Ovary (tissue), 7 donors: ENCODE measurements at regions not wholly inside any gene's neighbourhood (a gene's known extent, or its start where the extent isn't known, plus 50 kb on each side); places are given as distances from the start of the nearest gene placed in this dataset.

ENCODE experiments used
- DNase-seq, 5 donors: peaks; one replicate each; pipeline ENCODE4 v3.0.0-alpha.2; 2019 to 2020
- H3K27ac ChIP-seq, 2 donors: fragments of 200-600 bp; one replicate each; pipeline versions ENCODE4 v1.5.1 to v1.8.0; 2019 to 2022
- H3K27me3 ChIP-seq: fragments of 200-600 bp; one replicate; pipeline ENCODE4 v1.8.0; 2022
- H3K36me3 ChIP-seq: fragments of 200-600 bp; sonication (generic); one replicate; pipeline ENCODE4 v1.5.1; 2019
- H3K4me1 ChIP-seq: one replicate; pipeline ENCODE4 v1.8.1; 2013; ENCODE audit warnings: mild to moderate bottlenecking, moderate library complexity; ENCODE audit not compliant: insufficient read depth
- H3K4me3 ChIP-seq: fragments of 200-600 bp; sonication (generic); one replicate; pipeline ENCODE4 v1.5.1; 2017
- H3K9me3 ChIP-seq, 2 donors: fragments of 200-600 bp in 1 of 2; sonication (generic) in 1 of 2; one replicate each; pipeline versions ENCODE4 v1.5.1 to v1.8.1; 2013 to 2019; ENCODE audit warnings: mild to moderate bottlenecking in 1 of 2, moderate library complexity in 1 of 2
- CTCF ChIP-seq, 3 donors: fragments of 450-650 bp in 2 of 3; fragments of 200-600 bp in 1 of 3; IDR thresholded peaks; one replicate each; pipeline versions ENCODE4 v1.5.1 to v1.8.0; 2016 to 2022; ENCODE audit warnings: antibody characterized with exemption in 3 of 3, mild to moderate bottlenecking in 1 of 3
- EP300 ChIP-seq: sonication (generic); formaldehyde crosslinking; IDR thresholded peaks from one replicate; pipeline ENCODE4 v1.6.1; 2017; ENCODE audit warnings: antibody characterized with exemption
- POLR2A ChIP-seq: fragments of 450-650 bp; IDR thresholded peaks from one replicate; pipeline ENCODE4 v1.6.1; 2017; ENCODE audit warnings: antibody characterized with exemption, mild to moderate bottlenecking, moderate library complexity
- WGBS, 3 donors: extraction: QIAGEN DNeasy Blood & Tissue Kit in 1 of 3; methylation state at CpG; one replicate each; pipeline versions ENCODE4 v1.1.5 to v1.1.7; 2013 to 2017; 5-methylcytosine and 5-hydroxymethylcytosine counted together
- intact Hi-C, 4 donors: fragments of 100-400 bp; cut with DNase I; formaldehyde crosslinking; loops; one replicate each; pipeline versions ENCODE4 v1.11.0 to v1.15.1; 2022 to 2023
- donor health status: DM: no; HTN: no; CAD: no; lungs with moderate emphysema.
- donor health status: DM: no; HTN: no; CAD: no.
- donor health status: Bipolar disorder and iron deficiency.
- donor health status: DM: no; HTN: no; CAD: no.
- donor health status: DM: yes; HTN: yes; CAD: no.

- Histone ChIP-seq H3K36me3 (no peaks in the 10 kb centered on the region), H3K4me1 (no peaks in the 10 kb centered on the region), H3K27me3 (no peaks in the 10 kb centered on the region), H3K27ac (no peak overlapping the region), H3K9me3 (no peaks in the 10 kb centered on the region), H3K4me3 (no peak overlapping the region)
- 64 to 80% (median 66%) methylated on average over 3 of the region's 3 CpGs for WGBS, 3 donors
- TF ChIP-seq POLR2A (no peak), EP300 (no peak), CTCF (IDR thresholded peaks at IDR 0.05) (no peak)
- no peak for DNase-seq
- intact Hi-C loops: no loop called here
These were observed 683.7 kb upstream of the LRRN3 start for GRCh38 chr7:110407242-110407641.

GRCh38 chr7:110407706-110408105 lies 683.2 kb upstream of the LRRN3 start:
- H3K9me3 ChIP-seq: no peaks in the 10 kb centered on the region
- no peak overlapping the region for H3K4me3 ChIP-seq
- H3K27ac ChIP-seq: no peak overlapping the region
- DNase-seq: no peak
- no peak for TF ChIP-seq EP300
- TF ChIP-seq CTCF (IDR thresholded peaks at IDR 0.05): no peak
- TF ChIP-seq POLR2A: no peak
- no peaks in the 10 kb centered on the region for H3K27me3 ChIP-seq
- intact Hi-C loops: no loop called here
- 0 to 35% (median 33%) methylated on average over 1 of the region's 1 CpG for WGBS, 3 donors
- H3K4me1 ChIP-seq: no peaks in the 10 kb centered on the region
- H3K36me3 ChIP-seq: no peaks in the 10 kb centered on the region

- TF ChIP-seq POLR2A (no peak), CTCF (IDR thresholded peaks at IDR 0.05) (no peak), EP300 (no peak)
- Histone ChIP-seq H3K27ac (no peak overlapping the region), H3K9me3 (no peaks in the 10 kb centered on the region), H3K4me3 (no peak overlapping the region), H3K36me3 (no peaks in the 10 kb centered on the region), H3K27me3 (no peaks in the 10 kb centered on the region), H3K4me1 (no peaks in the 10 kb centered on the region)
- 80 to 81% (median 81%) methylated on average over 1 of the region's 1 CpG for WGBS, 3 donors
- DNase-seq: no peak
- intact Hi-C loops: no loop called here
These were observed 678.3 kb upstream of the LRRN3 start for GRCh38 chr7:110412614-110413013.

- H3K27ac ChIP-seq: no peak overlapping the region
- no peak for DNase-seq
- TF ChIP-seq CTCF (IDR thresholded peaks at IDR 0.05) (no peak), POLR2A (no peak), EP300 (no peak)
- H3K9me3 ChIP-seq: no peaks in the 10 kb centered on the region
- intact Hi-C loops: no loop called here
- H3K27me3 ChIP-seq: no peaks in the 10 kb centered on the region
- H3K4me1 ChIP-seq: no peaks in the 10 kb centered on the region
- no peaks in the 10 kb centered on the region for H3K36me3 ChIP-seq
- H3K4me3 ChIP-seq: no peak overlapping the region
These were observed 677.9 kb upstream of the LRRN3 start for GRCh38 chr7:110413038-110413437.

- TF ChIP-seq EP300 (no peak), POLR2A (no peak), CTCF (IDR thresholded peaks at IDR 0.05) (no peak)
- intact Hi-C loops: no loop called here
- WGBS, 3 donors: 35 to 46% (median 43%) methylated on average over 2 of the region's 2 CpGs
These were observed 673.3 kb upstream of the LRRN3 start for GRCh38 chr7:110417611-110418010.

More at GRCh38 chr7:110417611-110418010, 673.3 kb upstream of the LRRN3 start:
- Histone ChIP-seq H3K27me3 (no peaks in the 10 kb centered on the region), H3K36me3 (no peaks in the 10 kb centered on the region), H3K4me1 (no peaks in the 10 kb centered on the region), H3K4me3 (no peak overlapping the region), H3K9me3 (no peaks in the 10 kb centered on the region), H3K27ac (no peak overlapping the region)
- DNase-seq: no peak
